Activated CD8-positive, alpha-beta T cell treated with anti-CD3 and anti-CD28 coated beads for 36 hours (primary cell): ENCODE measurements at regions not wholly inside any gene's neighbourhood (a gene's known extent, or its start where the extent isn't known, plus 50 kb on each side); places are given as distances from the start of the nearest gene placed in this dataset.

ENCODE experiments used
- ATAC-seq: fragments of 200-7000 bp; cut with Tn5 transposase; one replicate; pipeline ENCODE4 v1.10.0; 2021; ENCODE audit warnings: mild to moderate bottlenecking, moderate library complexity
- CTCF ChIA-PET: fragments of 350-600 bp; sonication (Branson Sonifier 250); formaldehyde crosslinking; loops from one replicate; lab custom pipeline; 2021; ENCODE audit warnings: antibody characterized with exemption; lab: Charles Lee
- POLR2A ChIA-PET: fragments of 350-600 bp; sonication (Branson Sonifier 250); formaldehyde crosslinking; loops from one replicate; lab custom pipeline; 2021; ENCODE audit warnings: antibody characterized with exemption; lab: Charles Lee
- DNase-seq: peaks from one replicate; pipeline ENCODE4 v3.0.0-alpha.2; 2020
- H3K27ac Mint-ChIP-seq: one replicate; pipeline ENCODE4 v1.8.0; 2021; ENCODE audit warnings: mild to moderate bottlenecking, mixed read lengths
- H3K27me3 Mint-ChIP-seq: one replicate; pipeline ENCODE4 v1.8.0; 2021; ENCODE audit warnings: mixed read lengths
- H3K36me3 Mint-ChIP-seq: one replicate; pipeline ENCODE4 v1.8.0; 2021; ENCODE audit warnings: low read depth, mixed read lengths
- H3K4me1 Mint-ChIP-seq: one replicate; pipeline ENCODE4 v1.8.0; 2021; ENCODE audit warnings: low read depth, mixed read lengths
- H3K4me3 Mint-ChIP-seq: one replicate; pipeline ENCODE4 v1.8.0; 2021; ENCODE audit warnings: mild to moderate bottlenecking, moderate library complexity, mixed read lengths
- H3K9me3 Mint-ChIP-seq: one replicate; pipeline ENCODE4 v1.8.0; 2021; ENCODE audit warnings: mixed read lengths
- intact Hi-C: fragments of 100-400 bp; cut with micrococcal nuclease; formaldehyde crosslinking; loops from one replicate; pipeline ENCODE4 v1.10.0; 2022
- TF ChIP-seq, protein P1 (sequence below): fragments of 200-600 bp; IDR thresholded peaks from one replicate; pipeline ENCODE4 v1.8.0; 2022; ENCODE audit warnings: antibody characterized with exemption, mild to moderate bottlenecking

DNA sequence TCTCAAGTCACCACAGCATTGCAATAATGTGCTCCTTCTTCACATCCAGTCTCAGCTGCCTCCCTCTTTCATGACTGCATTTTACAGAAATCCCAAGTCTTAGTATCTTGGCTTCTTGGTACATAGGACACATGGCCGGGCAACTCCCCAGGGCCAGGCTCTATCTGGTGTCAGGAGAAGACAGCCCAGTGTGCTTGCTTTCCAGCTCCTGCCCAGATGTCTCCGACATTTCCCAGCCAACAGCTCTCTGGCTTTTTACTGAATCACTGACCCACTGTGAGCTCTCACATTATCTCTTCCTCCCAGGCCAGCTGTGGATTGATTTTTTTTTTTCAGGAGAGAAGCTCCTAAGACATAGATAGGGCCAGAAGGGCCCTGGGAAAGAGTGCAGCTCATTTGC is 346.0 kb upstream of the C11orf87 start:
- TF ChIP-seq, protein P1, sequence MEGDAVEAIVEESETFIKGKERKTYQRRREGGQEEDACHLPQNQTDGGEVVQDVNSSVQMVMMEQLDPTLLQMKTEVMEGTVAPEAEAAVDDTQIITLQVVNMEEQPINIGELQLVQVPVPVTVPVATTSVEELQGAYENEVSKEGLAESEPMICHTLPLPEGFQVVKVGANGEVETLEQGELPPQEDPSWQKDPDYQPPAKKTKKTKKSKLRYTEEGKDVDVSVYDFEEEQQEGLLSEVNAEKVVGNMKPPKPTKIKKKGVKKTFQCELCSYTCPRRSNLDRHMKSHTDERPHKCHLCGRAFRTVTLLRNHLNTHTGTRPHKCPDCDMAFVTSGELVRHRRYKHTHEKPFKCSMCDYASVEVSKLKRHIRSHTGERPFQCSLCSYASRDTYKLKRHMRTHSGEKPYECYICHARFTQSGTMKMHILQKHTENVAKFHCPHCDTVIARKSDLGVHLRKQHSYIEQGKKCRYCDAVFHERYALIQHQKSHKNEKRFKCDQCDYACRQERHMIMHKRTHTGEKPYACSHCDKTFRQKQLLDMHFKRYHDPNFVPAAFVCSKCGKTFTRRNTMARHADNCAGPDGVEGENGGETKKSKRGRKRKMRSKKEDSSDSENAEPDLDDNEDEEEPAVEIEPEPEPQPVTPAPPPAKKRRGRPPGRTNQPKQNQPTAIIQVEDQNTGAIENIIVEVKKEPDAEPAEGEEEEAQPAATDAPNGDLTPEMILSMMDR, result no peak
- DNase-seq (no peak), ATAC-seq (no peak)
- ChIA-PET CTCF (no interaction called here), POLR2A (no interaction called here)
- no peaks in the 10 kb centered on the region for H3K36me3 Mint-ChIP-seq
- H3K27me3 Mint-ChIP-seq, result no peaks in the 10 kb centered on the region
- no peak overlapping the region for H3K27ac Mint-ChIP-seq
- H3K4me3 Mint-ChIP-seq, result no peak overlapping the region
- intact Hi-C loops, result no loop called here
- H3K4me1 Mint-ChIP-seq, result no peaks in the 10 kb centered on the region
- H3K9me3 Mint-ChIP-seq, result no peaks in the 10 kb centered on the region

DNA sequence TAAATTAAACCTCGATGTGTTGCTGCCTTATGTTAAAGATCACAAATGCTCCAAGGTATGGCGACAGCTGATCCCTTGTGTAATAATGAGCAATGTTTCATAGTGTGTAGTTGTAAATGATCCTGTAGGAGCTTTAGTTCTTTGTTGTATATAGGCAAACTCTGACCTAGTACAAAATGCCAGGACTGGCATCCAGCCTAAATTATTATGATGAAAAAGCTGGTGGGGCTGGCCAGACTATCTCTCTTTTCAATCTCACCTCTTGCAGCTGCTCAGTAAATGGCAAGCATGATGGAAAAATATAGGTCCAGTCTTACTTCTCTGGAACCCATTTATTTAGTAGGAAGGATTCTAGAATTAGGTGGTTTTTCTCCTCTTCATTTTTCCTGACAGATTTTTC is 345.1 kb upstream of the C11orf87 start:
- ChIA-PET CTCF (no interaction called here), POLR2A (no interaction called here)
- no peaks in the 10 kb centered on the region for H3K27me3 Mint-ChIP-seq
- DNase-seq, result no peak
- H3K4me1 Mint-ChIP-seq, result no peaks in the 10 kb centered on the region
- intact Hi-C loops, result no loop called here
- no peak overlapping the region for H3K4me3 Mint-ChIP-seq
- TF ChIP-seq, protein P1, result no peak
- no peaks in the 10 kb centered on the region for H3K36me3 Mint-ChIP-seq
- H3K27ac Mint-ChIP-seq, result no peak overlapping the region
- H3K9me3 Mint-ChIP-seq, result no peaks in the 10 kb centered on the region
- no peak for ATAC-seq

DNA sequence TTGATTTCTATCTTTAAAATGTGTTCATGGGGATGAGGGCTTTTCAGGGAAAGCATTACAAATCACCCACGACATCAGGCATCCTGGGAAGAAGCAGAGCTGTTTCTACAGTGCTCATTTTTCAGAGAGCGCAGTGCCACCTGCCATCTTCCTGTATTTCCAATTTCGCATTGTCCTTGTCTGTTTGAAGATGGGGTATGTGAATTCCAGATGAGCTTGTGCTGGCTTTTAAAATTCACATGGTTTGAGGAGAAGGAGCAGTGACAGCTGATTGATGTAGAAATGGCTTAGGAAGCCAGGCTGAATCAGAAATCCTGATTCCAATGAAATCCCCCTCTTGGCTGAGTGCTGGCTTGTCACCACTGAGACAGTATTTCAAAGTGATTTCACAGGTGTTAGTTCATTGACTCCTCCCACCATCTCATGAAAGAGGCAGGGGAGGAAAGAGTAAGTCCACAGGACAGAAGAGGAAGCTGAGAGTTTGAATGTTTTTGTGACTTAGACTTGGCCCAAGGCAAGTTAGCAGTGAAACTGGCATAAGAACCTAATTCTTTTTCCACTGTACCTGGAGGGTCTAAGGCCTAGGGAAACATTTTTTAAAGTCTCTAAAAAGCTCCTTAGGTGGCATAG is 344.6 kb upstream of the C11orf87 start:
- H3K9me3 Mint-ChIP-seq, result no peaks in the 10 kb centered on the region
- no peaks in the 10 kb centered on the region for H3K36me3 Mint-ChIP-seq
- TF ChIP-seq, protein P1, result no peak
- ATAC-seq, result no peak
- ChIA-PET CTCF (no interaction called here), POLR2A (no interaction called here)
- intact Hi-C loops, result no loop called here
- no peak overlapping the region for H3K27ac Mint-ChIP-seq
- no peaks in the 10 kb centered on the region for H3K4me1 Mint-ChIP-seq
- no peaks in the 10 kb centered on the region for H3K27me3 Mint-ChIP-seq
- DNase-seq, result no peak
- no peak overlapping the region for H3K4me3 Mint-ChIP-seq

DNA sequence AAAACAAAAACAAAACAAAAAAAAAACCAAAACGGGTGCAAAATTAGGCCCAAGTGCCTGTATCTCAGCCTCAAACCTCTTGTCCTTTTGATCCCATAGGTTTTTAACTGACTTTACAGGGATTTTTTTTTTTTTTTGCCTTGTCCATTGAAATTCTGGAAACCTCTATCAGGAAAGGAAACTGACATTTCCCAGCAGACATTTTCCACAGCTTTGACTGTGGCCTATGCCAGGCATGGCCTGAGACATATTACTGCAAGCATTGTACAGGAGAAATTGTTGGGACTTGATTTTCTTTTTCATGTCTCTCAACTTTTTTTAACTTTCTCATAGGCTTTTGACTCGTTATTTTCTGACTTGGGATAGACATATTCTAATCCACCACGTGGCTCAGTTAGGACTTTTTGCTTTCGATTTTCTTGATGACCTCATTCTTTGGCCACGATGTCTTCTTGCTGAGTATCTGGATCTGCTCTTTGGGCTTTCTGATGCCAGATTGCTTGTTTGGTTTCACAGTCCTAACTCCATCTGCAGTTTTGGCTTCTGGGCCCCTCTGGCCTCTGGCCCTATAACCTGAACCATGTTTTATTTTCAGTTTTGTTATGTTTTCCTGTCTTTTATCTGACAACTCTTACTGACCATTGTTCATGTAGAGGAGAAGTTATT is 336.1 kb upstream of the C11orf87 start:
- Mint-ChIP-seq H3K4me3 (no peak overlapping the region), H3K27me3 (no peaks in the 10 kb centered on the region), H3K27ac (no peak overlapping the region), H3K4me1 (no peaks in the 10 kb centered on the region), H3K9me3 (no peaks in the 10 kb centered on the region), H3K36me3 (no peaks in the 10 kb centered on the region)
- CTCF ChIA-PET, result no interaction called here
- ATAC-seq, result no peak
- POLR2A ChIA-PET, result no interaction called here
- intact Hi-C loops, result no loop called here
- TF ChIP-seq, protein P1, result no peak
- DNase-seq, result no peak

DNA sequence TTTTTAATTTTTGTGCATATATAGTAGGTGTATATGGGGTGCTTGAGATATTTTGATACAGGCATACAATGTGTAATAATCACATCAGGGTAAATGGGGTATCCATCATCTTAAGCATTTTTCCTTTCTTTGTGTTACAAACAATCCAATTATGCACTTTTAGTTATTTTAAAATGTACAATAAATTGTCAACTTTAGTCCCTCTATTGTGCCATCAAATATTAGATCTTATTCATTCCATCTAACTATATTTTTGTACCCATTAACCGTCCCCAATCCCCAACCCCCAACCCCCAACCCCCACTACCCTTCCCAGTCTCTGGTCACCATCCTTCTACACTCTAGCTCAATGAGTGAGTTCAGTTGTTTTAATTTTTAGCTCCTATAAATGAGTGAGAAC is 335.1 kb upstream of the C11orf87 start:
- Mint-ChIP-seq H3K4me3 (no peak overlapping the region), H3K27me3 (no peaks in the 10 kb centered on the region), H3K36me3 (no peaks in the 10 kb centered on the region), H3K4me1 (no peaks in the 10 kb centered on the region), H3K27ac (no peak overlapping the region), H3K9me3 (no peaks in the 10 kb centered on the region)
- POLR2A ChIA-PET, result no interaction called here
- TF ChIP-seq, protein P1, result no peak
- DNase-seq (no peak), ATAC-seq (no peak)
- intact Hi-C loops, result no loop called here
- CTCF ChIA-PET, result no interaction called here
